ENCODE measurements at regions not wholly inside any gene's neighbourhood (a gene's known extent, or its start where the extent isn't known, plus 50 kb on each side); places are given as distances from the start of the nearest gene placed in this dataset.

- TF ChIP-seq CTCF (IDR thresholded peaks at IDR 0.05; ENCODE audit: borderline replicate concordance, extremely low read depth, low read length, poor library complexity, severe bottlenecking) (no peak), EZH2 (IDR thresholded peaks at IDR 0.05; ENCODE audit: borderline replicate concordance, low read depth, low read length, severe bottlenecking) (no peak)
Measured at GRCh38 chrX:69256291-69256565, 91.0 kb upstream of the PJA1 start.
